WTC11 (cell line): ENCODE measurements at regions not wholly inside any gene's neighbourhood (a gene's known extent, or its start where the extent isn't known, plus 50 kb on each side); places are given as distances from the start of the nearest gene placed in this dataset.

Experiments
- ATAC-seq: fragments of 200-7000 bp; cut with Tn5 transposase; 2 replicates; pipeline ENCODE4 v1.10.0; 2021; ENCODE audit warnings: mild to moderate bottlenecking, moderate library complexity
- CTCF ChIA-PET: fragments of 300-600 bp; sonication (Branson Sonifier 250); formaldehyde crosslinking; loops from one replicate; lab custom pipeline; 2021; ENCODE audit warnings: antibody characterized with exemption; lab: Charles Lee
- POLR2A ChIA-PET: fragments of 350-600 bp; sonication (Branson Sonifier 250); formaldehyde crosslinking; loops from one replicate; lab custom pipeline; 2021; ENCODE audit warnings: antibody characterized with exemption; lab: Charles Lee
- DNase-seq: peaks from one replicate; pipeline ENCODE4 v3.0.0; 2021; ENCODE audit warnings: low spot score
- H3K27ac Mint-ChIP-seq: 2 replicates; pipeline ENCODE4 v1.8.0; 2021; ENCODE audit warnings: mixed read lengths
- H3K27me3 Mint-ChIP-seq: 2 replicates; pipeline ENCODE4 v1.8.0; 2021; ENCODE audit warnings: low read depth, mild to moderate bottlenecking, moderate library complexity, mixed read lengths
- H3K36me3 Mint-ChIP-seq: 2 replicates; pipeline ENCODE4 v1.8.0; 2021; ENCODE audit warnings: mixed read lengths
- H3K4me1 Mint-ChIP-seq: 2 replicates; pipeline ENCODE4 v1.8.0; 2022; ENCODE audit warnings: mixed read lengths
- H3K4me3 Mint-ChIP-seq: 2 replicates; pipeline ENCODE4 v1.8.0; 2021; ENCODE audit warnings: mild to moderate bottlenecking, moderate library complexity, mixed read lengths
- H3K9me3 Mint-ChIP-seq: 2 replicates; pipeline ENCODE4 v1.8.0; 2021; ENCODE audit warnings: mixed read lengths
- E2F5 ChIP-seq: sonication (generic); formaldehyde crosslinking; IDR thresholded peaks from 2 replicates; pipeline ENCODE4 v1.8.1; 2022; ENCODE audit warnings: mild to moderate bottlenecking, moderate library complexity, missing genetic modification reagents
- ELF4 ChIP-seq: sonication (generic); formaldehyde crosslinking; IDR thresholded peaks from 2 replicates; pipeline ENCODE4 v1.8.1; 2022; ENCODE audit warnings: low read depth, mild to moderate bottlenecking, moderate library complexity, missing genetic modification reagents
- ERG ChIP-seq: fragments of 250-450 bp; sonication (Bioruptor Pico); IDR thresholded peaks from 2 replicates; pipeline ENCODE4 v1.8.0; 2021; ENCODE audit warnings: mild to moderate bottlenecking
- IRF1 ChIP-seq: sonication (generic); formaldehyde crosslinking; IDR thresholded peaks from 2 replicates; pipeline ENCODE4 v1.8.0; 2023; ENCODE audit warnings: missing genetic modification reagents
- IRF2 ChIP-seq: sonication (generic); formaldehyde crosslinking; IDR thresholded peaks from 2 replicates; pipeline ENCODE4 v1.8.0; 2022; ENCODE audit warnings: low read depth, missing genetic modification reagents, borderline replicate concordance
- MYBL2 ChIP-seq: sonication (generic); formaldehyde crosslinking; IDR thresholded peaks from 2 replicates; pipeline ENCODE4 v1.8.1; 2023; ENCODE audit warnings: mild to moderate bottlenecking, moderate library complexity, missing genetic modification reagents
- RELA ChIP-seq: sonication (generic); formaldehyde crosslinking; IDR thresholded peaks from 2 replicates; pipeline ENCODE4 v1.8.1; 2022; ENCODE audit warnings: missing genetic modification reagents, mild to moderate bottlenecking, borderline replicate concordance
- SMAD3 ChIP-seq: sonication (generic); formaldehyde crosslinking; IDR thresholded peaks from 2 replicates; pipeline ENCODE4 v1.8.0; 2022; ENCODE audit warnings: missing genetic modification reagents, mild to moderate bottlenecking, borderline replicate concordance
- SMAD4 ChIP-seq: sonication (generic); formaldehyde crosslinking; IDR thresholded peaks from 2 replicates; pipeline ENCODE4 v1.8.0; 2022; ENCODE audit warnings: mild to moderate bottlenecking, missing genetic modification reagents
- SP1 ChIP-seq: sonication (generic); formaldehyde crosslinking; conservative IDR thresholded peaks from 2 replicates; pipeline ENCODE4 v1.8.1; 2022; ENCODE audit warnings: missing genetic modification reagents
- TEAD4 ChIP-seq: sonication (generic); formaldehyde crosslinking; IDR thresholded peaks from 2 replicates; pipeline ENCODE4 v1.8.0; 2022; ENCODE audit warnings: mild to moderate bottlenecking, missing genetic modification reagents
- ZBTB21 ChIP-seq: sonication (generic); formaldehyde crosslinking; IDR thresholded peaks from 2 replicates; pipeline ENCODE4 v1.8.1; 2023; ENCODE audit warnings: mild to moderate bottlenecking, missing genetic modification reagents, borderline replicate concordance
- ZNF317 ChIP-seq: sonication (generic); formaldehyde crosslinking; IDR thresholded peaks from 2 replicates; pipeline ENCODE4 v1.8.1; 2023; ENCODE audit warnings: low read depth, mild to moderate bottlenecking, moderate library complexity, missing genetic modification reagents, borderline replicate concordance
- ZNF512 ChIP-seq: sonication (generic); formaldehyde crosslinking; IDR thresholded peaks from 2 replicates; pipeline ENCODE4 v1.8.1; 2022; ENCODE audit warnings: missing genetic modification reagents, borderline replicate concordance
- TF ChIP-seq, protein P1 (sequence below): fragments of 250-450 bp; sonication (Bioruptor Pico); IDR thresholded peaks from 2 replicates; pipeline ENCODE4 v1.9.0; 2021; ENCODE audit warnings: mild to moderate bottlenecking
- TF ChIP-seq, protein P2 (sequence below): sonication (generic); formaldehyde crosslinking; IDR thresholded peaks from 2 replicates; pipeline ENCODE4 v1.8.1; 2022; ENCODE audit warnings: low read depth, mild to moderate bottlenecking, moderate library complexity, missing genetic modification reagents, borderline replicate concordance

- TF ChIP-seq, protein P1, sequence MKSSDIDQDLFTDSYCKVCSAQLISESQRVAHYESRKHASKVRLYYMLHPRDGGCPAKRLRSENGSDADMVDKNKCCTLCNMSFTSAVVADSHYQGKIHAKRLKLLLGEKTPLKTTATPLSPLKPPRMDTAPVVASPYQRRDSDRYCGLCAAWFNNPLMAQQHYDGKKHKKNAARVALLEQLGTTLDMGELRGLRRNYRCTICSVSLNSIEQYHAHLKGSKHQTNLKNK (CRISPR knock-in tag): no peak
- TF ChIP-seq ZNF317 (CRISPR knock-in tag) (no peak), IRF1 (CRISPR knock-in tag) (no peak)
Observed at GRCh38 chr15:49760749-49761148, 139.9 kb downstream of the DTWD1 start (continued).

GRCh38 chr15:49769225-49769624, 148.4 kb downstream of the DTWD1 start:
- CTCF ChIA-PET: no interaction called here
- Mint-ChIP-seq H3K27ac (no peak overlapping the region), H3K4me1 (no peaks in the 10 kb centered on the region), H3K9me3 (peaks cover 32% of the 10 kb centered on the region), H3K4me3 (no peak overlapping the region), H3K36me3 (0 out of 2 replicates have a peak, but pooled peaks cover 3% of the 10 kb centered on the region), H3K27me3 (no peaks in the 10 kb centered on the region; the same call in 1 of the 2 replicates)
- ATAC-seq (no peak), DNase-seq (no peak)
- TF ChIP-seq E2F5 (CRISPR knock-in tag): no peak
- no peak for TF ChIP-seq MYBL2 (CRISPR knock-in tag)
- no peak for TF ChIP-seq SMAD4 (CRISPR knock-in tag)
- no peak for TF ChIP-seq ELF4
- no peak for TF ChIP-seq RELA (CRISPR knock-in tag)
- no peak for TF ChIP-seq IRF2 (CRISPR knock-in tag)
- no peak for TF ChIP-seq SP1 (CRISPR knock-in tag)
- TF ChIP-seq ZBTB21 (CRISPR knock-in tag): no peak
- TF ChIP-seq, protein P2, sequence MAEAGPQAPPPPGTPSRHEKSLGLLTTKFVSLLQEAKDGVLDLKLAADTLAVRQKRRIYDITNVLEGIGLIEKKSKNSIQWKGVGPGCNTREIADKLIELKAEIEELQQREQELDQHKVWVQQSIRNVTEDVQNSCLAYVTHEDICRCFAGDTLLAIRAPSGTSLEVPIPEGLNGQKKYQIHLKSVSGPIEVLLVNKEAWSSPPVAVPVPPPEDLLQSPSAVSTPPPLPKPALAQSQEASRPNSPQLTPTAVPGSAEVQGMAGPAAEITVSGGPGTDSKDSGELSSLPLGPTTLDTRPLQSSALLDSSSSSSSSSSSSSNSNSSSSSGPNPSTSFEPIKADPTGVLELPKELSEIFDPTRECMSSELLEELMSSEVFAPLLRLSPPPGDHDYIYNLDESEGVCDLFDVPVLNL (CRISPR knock-in tag): no peak
- no peak for TF ChIP-seq ERG (CRISPR knock-in tag)
- no peak for TF ChIP-seq SMAD3 (CRISPR knock-in tag)
- POLR2A ChIA-PET: no interaction called here

GRCh38 chr15:49789436-49789835, 168.6 kb downstream of the DTWD1 start:
- Mint-ChIP-seq H3K27ac (no peak overlapping the region), H3K27me3 (no peaks in the 10 kb centered on the region), H3K36me3 (peaks cover 29% of the 10 kb centered on the region), H3K4me1 (peaks cover 3% of the 10 kb centered on the region), H3K9me3 (peaks cover 61% of the 10 kb centered on the region), H3K4me3 (no peak overlapping the region)
- DNase-seq (no peak), ATAC-seq (no peak)
- CTCF ChIA-PET: no interaction called here
- TF ChIP-seq ZNF512 (CRISPR knock-in tag) (no peak), TEAD4 (no peak), ZNF317 (CRISPR knock-in tag) (peak; percentile 91)
- POLR2A ChIA-PET: no interaction called here
